ENCODE measurements at regions not wholly inside any gene's neighbourhood (a gene's known extent, or its start where the extent isn't known, plus 50 kb on each side); places are given as distances from the start of the nearest gene placed in this dataset.

- TF ChIP-seq CTCF (conservative IDR thresholded peaks at IDR 0.05) (no peak), ZFX (IDR thresholded peaks at IDR 0.05) (no peak)
These were observed 209.8 kb upstream of the CBLB start for GRCh38 chr3:106078635-106079034.
